HG02884 (cell line): ENCODE measurements at regions not wholly inside any gene's neighbourhood (a gene's known extent, or its start where the extent isn't known, plus 50 kb on each side); places are given as distances from the start of the nearest gene placed in this dataset.

Experiments
- ATAC-seq: cut with Tn5 transposase; IDR thresholded peaks from one replicate; pipeline ENCODE4 v1.9.1; 2021; ENCODE audit warnings: mild to moderate bottlenecking, moderate library complexity; ENCODE audit not compliant: unreplicated experiment

DNA sequence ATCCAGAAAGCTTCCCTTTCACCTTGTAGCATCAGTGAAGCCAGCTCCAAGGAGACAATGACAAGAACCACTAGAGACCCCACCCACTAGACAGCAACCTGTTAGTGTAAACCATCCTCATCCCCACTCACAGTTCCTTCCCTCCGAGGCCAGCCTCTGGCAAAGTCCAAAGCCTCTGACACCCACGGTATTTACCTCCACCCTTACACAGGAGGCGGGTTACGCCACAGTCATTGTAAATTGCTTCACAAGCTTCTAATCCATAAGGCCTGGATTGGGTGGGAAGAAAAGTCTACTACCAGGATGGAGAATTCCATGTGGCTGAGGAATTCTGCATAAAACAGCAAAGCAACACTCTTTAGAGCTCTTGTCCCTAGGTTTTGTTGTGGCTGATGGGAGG lies 287.4 kb downstream of the BUD13 start:
- no peak for ATAC-seq

DNA sequence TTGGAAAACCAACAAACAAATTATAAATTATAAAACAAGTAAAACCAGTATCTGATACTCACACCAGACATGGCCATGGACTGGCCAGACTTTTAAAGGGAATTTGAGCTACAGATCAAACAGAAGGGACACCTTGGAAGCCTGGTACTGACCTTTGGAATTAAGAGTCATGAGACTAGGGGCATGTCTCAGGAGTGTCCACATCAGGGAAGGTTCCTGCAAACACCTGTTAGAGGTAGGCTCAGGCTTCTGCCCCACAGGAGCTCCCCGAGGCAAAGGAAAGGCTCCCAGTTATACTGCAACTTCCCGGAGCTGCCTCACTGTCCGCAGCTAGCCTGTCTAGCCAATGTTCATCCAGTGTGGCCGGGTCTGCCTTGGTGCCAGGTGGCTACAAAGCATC lies 290.1 kb downstream of the BUD13 start:
- no peak for ATAC-seq

DNA sequence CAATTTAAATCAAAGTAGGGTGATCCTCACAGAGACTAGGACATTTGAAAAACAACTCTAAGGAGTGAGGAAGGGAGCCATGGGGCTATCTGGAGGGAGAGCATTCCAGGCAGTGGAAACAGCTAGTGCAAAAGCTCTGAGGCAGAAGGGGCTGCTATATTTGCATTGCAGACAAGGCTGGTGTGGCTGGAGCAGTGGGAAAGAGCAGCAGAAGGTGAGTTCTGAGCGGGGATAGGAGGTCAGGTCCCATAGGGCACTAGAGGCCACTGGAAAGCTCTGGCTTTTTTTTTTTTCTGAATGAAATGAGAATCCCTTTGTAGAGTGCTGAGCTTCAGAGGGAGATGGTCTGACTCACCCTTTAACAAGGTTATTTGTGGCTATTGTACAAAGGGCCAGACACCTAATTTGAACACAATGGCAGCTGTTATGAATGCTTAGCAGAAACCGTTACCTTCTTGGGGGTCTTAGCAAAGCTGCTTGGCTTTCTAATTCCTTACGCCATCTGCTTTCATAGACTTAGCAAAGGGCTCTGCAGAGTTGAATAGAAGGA lies 291.6 kb downstream of the BUD13 start:
- ATAC-seq = no peak

DNA sequence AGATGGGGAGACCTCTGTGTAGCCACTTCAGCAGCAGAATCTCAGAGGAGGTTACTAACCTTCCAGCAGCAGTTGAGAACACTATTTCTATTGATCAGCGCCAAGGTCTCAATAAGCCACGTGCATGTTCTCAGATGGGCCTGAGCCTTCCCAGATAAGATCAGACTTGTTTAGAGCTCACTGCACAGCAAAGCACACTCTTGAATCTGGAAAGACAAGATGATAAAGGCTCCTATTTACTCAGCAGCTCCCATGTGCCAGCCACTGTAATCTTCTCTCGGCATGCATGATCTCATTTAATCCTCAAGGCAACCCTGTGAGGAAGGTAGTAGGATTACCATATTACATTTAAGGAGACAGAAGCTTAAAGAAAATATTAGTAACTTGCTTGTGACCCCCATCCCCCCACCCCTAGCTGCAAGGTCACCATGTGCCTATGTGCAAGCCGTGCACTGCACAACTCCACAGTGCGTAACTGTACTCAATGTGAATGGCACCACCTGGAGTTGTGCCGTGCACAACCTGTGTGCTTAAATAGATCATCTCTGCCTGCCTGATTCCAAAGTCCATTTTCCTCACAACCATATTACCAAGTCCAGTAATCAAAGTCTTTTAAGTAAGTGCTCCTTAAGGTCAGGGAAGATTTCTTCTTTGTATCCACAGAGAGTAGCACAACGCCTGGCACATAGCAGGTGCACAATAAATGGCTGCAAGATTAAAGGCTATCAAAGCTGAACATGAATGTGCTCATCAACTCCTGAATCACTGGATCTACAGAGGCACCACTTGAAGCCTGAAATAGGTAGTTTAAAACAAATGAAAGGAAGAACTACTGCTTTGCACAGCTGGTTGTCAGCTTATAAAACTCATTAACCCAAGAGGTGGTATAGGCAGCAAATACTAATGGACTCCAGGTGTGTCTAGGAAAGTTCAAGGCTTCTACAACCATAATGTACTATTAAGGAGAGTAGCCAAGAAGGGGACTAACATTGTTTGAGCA lies 293.8 kb downstream of the BUD13 start:
- no peak for ATAC-seq

DNA sequence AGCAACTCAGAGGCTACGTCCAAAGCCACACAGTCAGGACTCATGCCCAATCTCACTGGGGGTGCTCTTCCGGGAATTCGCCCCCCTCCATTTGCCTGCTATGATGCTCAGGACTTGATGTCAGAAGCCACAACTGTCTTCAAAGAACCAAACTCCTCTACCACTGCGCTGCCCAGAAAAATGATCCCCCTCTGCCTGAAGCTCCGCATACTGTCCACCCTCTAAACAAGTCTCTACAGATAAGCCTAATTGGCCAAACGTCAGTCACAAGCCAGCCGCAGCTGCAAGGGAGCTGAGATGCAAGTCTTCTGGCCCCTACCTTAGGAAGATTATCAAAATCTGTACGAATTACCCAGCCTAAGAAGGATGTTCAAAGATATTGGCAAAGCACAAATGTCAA lies 294.6 kb downstream of the BUD13 start:
- ATAC-seq = no peak

DNA sequence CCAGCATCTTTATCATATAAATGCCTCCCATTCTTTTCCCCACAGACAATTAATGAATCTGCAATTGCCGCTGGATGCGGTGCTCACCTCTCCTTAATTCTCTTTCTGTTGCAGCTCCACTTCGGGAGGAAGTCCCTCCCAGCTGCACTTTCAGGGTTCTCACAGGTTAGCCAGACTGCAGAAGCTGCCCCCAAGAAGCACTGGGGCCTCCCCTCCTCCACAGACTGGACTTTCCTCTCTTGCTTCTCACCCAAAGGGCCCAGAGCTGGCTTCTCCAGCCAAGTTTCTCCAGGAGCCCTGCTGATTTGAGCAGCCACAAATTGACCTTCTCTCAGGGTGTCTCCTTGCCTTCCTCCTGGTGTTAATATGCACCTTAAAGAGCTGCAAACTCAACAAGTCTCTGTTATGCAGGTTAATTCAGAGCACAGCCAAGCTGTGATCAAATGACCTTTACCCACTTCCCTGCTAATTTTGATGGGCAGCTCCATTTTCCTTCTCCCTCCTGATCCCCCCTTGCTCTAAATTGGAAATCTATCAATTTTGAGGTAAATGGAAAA lies 298.9 kb downstream of the BUD13 start:
- ATAC-seq = no peak

DNA sequence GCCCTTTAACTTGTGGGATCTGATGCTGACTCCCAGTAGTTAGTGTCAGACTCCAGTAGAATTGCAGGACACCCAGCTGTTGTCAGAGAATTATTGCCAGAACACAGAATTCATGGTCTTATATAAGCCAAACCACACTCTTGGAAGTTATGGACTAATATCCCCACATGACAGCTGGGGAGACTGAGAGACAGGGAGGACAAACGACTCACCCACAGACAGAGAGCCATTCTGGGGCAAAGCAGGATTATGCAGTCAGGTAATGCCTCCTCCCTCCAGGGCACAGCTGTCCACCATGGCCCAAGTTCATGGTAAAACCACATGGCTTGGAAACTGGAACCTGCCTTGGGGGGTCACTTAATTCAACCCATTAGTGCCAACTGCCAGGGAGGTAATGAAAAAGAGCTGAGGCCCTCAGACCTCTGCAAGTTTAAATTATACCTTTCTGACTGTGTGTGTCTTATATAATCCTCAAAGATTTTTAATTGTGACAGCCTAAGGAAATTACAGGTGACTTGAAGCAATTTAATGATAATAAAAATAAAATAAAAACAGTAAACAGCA lies 299.5 kb downstream of the BUD13 start:
- ATAC-seq = no peak

DNA sequence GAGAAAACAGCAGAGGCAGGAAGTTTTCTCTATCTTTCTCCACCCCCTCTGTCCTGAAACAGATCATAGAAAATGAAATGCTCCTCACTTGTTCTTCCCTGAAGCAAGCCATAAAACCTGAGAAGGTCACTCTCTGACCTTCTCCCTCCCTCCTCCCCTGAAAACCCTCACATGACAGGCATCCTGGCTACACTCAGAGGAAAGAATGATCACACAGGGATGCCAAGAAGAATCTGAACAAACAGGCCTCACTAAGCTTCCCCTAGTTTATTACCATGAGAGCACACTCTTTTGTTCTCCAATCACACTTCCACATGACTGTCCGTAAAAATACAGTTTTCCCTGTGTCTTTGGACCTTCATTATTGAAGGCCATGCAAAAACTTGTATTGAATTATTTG lies 300.1 kb downstream of the BUD13 start:
- no peak for ATAC-seq

DNA sequence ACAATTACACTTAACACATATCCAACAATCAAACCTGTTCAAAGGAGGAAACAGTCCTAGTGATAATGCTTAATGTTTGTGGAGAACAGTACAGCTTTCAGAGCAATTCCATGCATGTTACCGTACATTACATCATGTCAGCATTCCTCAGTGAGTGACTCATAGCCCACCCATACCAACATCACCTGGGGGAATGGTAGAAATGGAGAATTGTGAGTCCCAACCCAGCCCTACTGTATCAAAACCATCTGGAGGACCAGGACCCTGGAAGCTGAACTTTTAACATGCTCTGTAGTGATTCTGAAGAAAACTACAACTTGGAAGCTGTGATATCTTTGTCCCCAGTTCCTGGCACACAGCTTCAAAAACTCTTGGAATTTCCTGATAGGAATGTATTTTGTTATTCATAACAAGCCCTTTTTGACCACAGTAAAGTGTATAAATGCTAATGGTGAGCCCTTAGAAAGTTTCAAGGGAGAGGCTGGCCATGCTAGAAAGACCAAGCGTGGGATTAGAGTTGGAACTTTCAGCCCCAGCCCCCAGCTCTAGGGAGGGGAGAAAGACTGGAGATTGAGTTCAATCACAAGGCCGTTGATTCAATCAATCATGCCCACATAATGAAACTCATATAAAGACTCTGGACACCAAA lies 301.1 kb downstream of the BUD13 start:
- no peak for ATAC-seq

DNA sequence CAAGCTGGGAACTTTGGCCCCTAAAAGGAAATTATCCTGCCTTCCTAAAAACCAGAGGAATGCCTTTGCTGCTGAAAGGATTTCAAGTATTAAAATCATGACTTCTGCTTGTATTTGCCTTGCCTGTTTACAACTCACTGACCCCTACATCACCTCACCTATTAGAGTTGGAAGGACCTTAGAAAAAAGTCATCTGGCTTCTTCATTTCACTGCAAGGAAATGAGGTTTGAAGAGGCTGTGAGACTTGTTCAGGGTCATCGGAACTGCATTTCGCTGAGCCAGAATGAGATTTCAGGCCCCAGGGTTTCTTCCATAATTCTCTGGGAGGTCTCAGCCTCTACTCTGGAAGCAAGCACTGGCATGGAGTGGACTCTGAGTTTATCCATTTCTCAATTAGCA lies 304.1 kb downstream of the BUD13 start:
- ATAC-seq = no peak

DNA sequence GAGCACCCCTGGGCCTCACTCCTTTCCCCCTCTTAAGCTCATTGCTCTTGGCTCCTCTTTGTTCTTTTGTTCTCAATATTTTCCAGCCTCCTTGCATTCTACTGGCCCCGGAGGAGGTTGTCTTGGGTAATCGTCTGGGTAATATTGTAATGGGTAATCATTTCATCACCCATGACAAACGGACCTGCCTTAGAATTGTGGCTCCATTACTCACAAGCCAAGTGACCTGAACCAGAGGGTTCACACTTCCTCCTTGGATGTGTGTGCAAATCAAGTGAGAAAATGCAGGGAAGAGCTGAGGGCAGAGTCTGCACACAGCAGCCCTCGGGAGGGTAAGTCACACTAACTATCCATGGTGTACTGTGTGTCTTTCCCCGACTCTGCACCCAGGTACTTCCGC lies 305.0 kb downstream of the BUD13 start:
- no peak for ATAC-seq

DNA sequence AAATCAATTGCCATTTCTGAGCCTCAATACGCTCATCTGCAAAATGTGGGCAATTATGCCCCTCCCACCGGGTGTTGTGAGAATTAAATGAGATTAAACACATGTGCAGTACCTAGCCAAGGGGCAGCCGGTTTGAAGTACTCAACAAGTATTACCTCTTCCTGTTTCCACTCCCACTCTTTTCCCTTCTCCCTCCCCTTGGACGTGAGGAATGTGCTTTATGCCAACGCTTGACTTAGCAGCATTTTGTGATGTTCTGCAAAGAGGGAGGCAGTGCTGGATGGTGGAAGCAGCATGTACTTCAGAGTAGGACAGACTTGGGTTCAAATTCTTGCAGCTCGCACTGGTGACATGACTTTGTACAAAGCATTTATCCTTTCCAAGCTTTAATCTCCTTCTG lies 306.0 kb downstream of the BUD13 start:
- ATAC-seq = no peak

DNA sequence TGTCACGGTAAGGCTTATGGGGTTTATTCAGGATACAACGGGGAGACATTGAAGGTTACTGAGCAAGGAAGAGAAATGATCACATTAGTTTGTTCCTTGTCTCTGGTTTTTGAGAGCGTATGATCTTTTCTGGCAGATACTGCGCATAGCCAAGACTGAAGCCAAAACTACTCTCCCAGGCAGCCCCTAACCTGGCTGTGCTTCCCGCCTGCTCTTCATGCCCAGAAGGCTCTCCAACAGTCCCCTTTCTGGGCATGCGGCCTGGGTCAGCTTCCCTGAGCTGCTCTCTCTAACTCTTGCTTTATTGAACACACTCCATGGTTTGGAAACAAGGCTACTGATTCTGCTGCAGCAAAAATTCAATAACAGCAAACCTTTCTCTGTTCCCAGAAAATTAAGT lies 306.6 kb downstream of the BUD13 start:
- ATAC-seq = no peak

DNA sequence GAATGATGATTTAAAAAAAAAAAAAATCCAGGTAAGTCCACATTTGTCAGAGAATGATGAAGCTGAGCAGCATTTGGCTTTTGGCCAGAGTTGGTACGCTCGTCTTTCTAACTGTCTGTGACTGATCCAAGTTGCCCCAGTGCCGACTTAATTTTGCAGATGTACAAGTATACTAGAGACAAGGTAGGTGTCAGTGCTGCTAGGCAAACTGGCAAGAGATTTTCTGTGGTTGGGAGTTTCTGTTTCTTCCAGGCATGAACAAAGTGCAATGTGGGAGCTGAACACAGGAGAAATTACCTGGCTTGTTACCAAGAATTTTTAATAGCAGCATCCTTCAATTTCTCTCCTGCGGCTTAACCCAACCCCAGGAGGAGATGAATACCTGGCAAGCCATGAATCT lies 307.7 kb downstream of the BUD13 start:
- no peak for ATAC-seq

DNA sequence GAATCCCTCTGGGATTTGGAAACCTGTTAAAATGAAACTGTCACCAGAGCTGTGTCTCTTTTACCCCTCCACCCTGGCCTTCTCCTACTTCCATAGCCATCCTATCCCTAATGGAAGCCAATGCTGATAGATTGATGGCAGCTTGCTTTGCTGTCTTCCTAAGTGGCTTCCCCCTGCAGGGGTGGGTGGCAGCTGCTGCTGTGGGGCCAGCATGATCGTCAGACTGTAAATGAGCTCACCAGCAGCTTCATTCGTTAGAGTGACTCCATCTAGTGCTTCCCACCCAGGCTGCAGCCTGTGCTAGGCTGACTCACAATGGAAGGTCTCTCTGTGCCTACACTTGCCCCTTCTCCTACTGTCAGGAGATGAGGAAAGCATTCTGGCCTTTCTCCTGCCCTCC lies 311.0 kb downstream of the BUD13 start:
- no peak for ATAC-seq

DNA sequence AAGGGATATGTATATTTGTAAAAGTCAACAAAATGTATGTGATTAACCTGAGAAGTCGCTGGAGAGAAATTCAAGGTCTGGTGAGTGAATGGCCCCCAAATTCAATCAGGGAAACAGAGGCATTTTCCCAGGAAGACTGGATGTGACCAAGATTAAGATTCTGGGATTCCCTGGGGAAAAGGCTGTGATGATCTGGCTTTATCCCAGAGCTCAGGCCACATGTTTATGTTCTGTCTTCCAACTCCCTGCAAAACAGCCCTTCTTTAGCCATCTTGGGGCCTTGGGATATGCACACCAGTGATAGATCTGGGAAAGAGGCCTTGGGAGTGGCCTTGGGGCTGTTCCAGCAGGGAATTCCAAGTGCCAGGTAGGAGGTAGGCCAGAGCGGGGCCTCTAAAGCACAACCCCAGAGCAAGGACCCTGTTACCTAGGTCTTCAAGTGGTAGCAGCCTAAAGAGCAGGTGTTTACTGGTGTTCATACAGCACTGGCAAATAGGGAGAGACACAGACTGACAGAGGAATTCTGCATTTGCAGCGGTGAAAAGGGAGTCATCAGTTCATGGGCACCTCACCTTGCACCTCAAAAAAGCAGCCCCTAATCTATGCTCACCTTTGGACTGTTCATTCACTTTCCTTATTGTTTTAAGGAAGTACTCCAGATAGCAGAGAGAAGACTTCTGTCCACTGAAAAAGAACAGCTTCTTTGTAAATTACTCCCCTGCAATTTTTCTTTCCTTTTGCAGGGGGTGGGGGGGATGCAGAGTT lies 312.4 kb downstream of the BUD13 start:
- ATAC-seq = no peak

DNA sequence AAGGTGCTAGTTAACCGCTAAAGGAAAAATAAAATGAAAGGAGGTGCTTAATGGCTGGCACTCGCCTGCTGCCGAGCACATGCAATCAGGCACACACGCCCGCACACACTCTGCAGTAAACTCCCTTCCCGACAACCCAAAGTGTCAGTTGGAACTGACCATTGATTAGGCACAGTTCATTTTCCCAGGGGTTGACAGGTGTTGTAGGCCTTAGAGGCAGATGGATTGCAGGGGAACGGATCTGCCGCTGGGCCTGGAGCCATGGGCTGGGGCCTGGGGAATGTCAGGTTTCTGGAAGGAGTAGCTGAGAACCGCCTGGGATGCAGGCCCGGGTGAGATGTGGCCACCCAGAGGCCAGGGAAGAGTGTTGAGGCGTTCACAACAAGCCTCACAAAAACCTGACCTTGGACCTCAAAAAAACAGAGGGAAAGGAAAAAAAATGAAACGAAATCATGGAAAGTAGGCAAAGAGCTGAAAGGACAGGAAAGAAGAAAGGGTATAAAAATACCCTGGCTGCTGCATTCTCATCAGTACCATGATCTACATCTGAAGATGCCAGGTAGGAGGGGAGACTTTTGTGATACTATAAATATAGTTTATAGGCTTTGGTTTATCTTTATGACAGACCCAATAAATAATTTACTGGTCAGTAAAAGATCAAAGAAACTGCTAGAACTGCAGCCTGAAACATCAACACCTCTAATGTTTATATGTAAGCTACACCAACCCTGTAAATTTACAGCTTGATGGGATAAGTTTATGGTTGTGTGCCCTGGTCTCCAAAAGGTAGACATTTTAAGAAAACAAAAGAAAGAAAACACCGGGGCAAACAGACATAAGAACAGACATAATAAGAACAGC lies 313.4 kb downstream of the BUD13 start:
- ATAC-seq = no peak

DNA sequence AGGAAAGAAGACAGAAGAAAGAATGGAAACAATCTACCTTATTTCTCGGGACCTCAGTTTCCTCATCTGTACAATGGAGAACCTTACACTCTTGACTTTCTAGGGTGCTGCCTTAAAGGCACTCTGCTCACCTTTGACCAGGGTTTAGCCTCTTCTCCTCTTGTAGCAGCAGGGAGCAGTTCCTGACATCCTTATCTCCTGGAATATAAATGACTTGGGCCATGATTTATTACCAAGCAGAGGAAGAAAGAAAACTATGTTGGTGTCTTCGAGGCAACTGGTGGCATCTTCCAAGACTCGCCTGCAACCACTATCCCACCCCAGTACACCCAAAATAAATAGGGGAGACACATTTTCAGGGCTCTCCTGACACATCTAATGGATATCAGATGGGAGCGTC lies 314.2 kb downstream of the BUD13 start:
- no peak for ATAC-seq

DNA sequence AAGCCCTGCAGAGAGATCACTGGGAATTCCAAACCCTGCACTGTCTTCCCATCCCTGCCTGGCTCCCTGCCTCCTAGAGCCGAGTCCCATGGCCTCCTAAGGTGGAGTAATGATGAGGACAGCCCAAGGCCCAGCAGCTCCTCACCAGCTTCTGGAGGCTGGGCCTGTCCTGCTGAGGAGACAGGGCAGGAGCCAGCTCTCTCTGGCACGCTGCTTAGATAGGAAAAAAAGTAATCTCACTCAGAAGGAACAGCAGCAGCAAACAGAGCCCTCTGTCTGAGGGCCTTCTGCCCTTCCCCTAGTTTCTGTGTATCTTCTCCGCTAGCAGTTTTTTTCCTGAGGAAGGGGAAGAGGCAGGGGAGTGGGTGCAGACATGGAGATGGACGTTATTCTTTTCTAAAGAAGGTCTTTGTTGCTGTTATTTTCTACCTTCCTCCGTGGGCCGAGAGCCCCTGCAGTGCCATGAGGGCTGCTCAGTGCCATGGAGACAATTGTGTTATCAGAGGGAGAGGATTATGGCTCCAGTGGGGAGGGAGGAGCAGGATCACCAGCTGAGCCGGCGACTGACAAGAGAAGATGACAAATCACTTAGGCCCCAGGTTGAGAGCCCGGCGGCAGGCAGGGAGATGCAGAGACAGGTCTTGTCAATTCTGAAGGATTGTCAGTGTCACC lies 315.3 kb downstream of the BUD13 start:
- ATAC-seq = no peak
